ENCODE measurements at regions not wholly inside any gene's neighbourhood (a gene's known extent, or its start where the extent isn't known, plus 50 kb on each side); places are given as distances from the start of the nearest gene placed in this dataset.

GRCh38 chr12:77401770-77402081, 336.4 kb upstream of the E2F7 start:
- no peak for DNase-seq (ENCODE audit: low spot score)

- DNase-seq (ENCODE audit: low spot score), result peak; percentile 13
These were observed 335.8 kb upstream of the E2F7 start for GRCh38 chr12:77401064-77401769.

GRCh38 chr12:77392467-77393088, 327.2 kb upstream of the E2F7 start:
- no peak for DNase-seq (ENCODE audit: low spot score)

GRCh38 chr12:77388445-77389265, 323.3 kb upstream of the E2F7 start:
- peak; percentile 10 for DNase-seq (ENCODE audit: low spot score)

GRCh38 chr12:77387671-77388070, 322.3 kb upstream of the E2F7 start:
- DNase-seq (ENCODE audit: low spot score), result no peak

- DNase-seq (ENCODE audit: low spot score), result no peak
These were observed 321.8 kb upstream of the E2F7 start for GRCh38 chr12:77387214-77387613.

GRCh38 chr12:77384941-77385340, 319.6 kb upstream of the E2F7 start:
- DNase-seq (ENCODE audit: low spot score), result no peak

- DNase-seq (ENCODE audit: low spot score), result no peak
These were observed 316.9 kb upstream of the E2F7 start for GRCh38 chr12:77382096-77382742.

- DNase-seq (ENCODE audit: low spot score), result no peak
These were observed 312.3 kb upstream of the E2F7 start for GRCh38 chr12:77377622-77378021.

GRCh38 chr12:77377116-77377515, 311.7 kb upstream of the E2F7 start:
- DNase-seq (ENCODE audit: low spot score), result peak; percentile 72

- DNase-seq (ENCODE audit: low spot score), result no peak
These were observed 309.3 kb upstream of the E2F7 start for GRCh38 chr12:77374673-77375072.

GRCh38 chr12:77372494-77372893, 307.1 kb upstream of the E2F7 start:
- no peak for DNase-seq (ENCODE audit: low spot score)

- DNase-seq (ENCODE audit: low spot score), result no peak
These were observed 306.7 kb upstream of the E2F7 start for GRCh38 chr12:77372026-77372425.

- DNase-seq (ENCODE audit: low spot score), result no peak
These were observed 303.0 kb upstream of the E2F7 start for GRCh38 chr12:77368379-77368778.

- DNase-seq (ENCODE audit: low spot score), result no peak
These were observed 301.2 kb upstream of the E2F7 start for GRCh38 chr12:77366616-77367015.

GRCh38 chr12:77364400-77364799, 299.0 kb upstream of the E2F7 start:
- no peak for DNase-seq (ENCODE audit: low spot score)

- DNase-seq (ENCODE audit: low spot score), result no peak
These were observed 297.3 kb upstream of the E2F7 start for GRCh38 chr12:77362509-77363210.

GRCh38 chr12:77357655-77358054, 292.3 kb upstream of the E2F7 start:
- no peak for DNase-seq (ENCODE audit: low spot score)

GRCh38 chr12:77354766-77355362, 289.5 kb upstream of the E2F7 start:
- peak; percentile 14 for DNase-seq (ENCODE audit: low spot score)

GRCh38 chr12:77352946-77353345, 287.6 kb upstream of the E2F7 start:
- DNase-seq (ENCODE audit: low spot score), result peak; percentile 16

- DNase-seq (ENCODE audit: low spot score), result no peak
These were observed 286.5 kb upstream of the E2F7 start for GRCh38 chr12:77351860-77352259.
